Sigmoid colon (tissue), 6 donors: ENCODE measurements at regions not wholly inside any gene's neighbourhood (a gene's known extent, or its start where the extent isn't known, plus 50 kb on each side); places are given as distances from the start of the nearest gene placed in this dataset.

ENCODE experiments used
- DNase-seq: peaks from one replicate; pipeline ENCODE4 v3.0.0-alpha.2; 2019
- H3K27ac ChIP-seq, 4 donors: fragments of 200-600 bp; sonication (generic); one replicate each; pipeline ENCODE4 v1.5.1; 2016 to 2019; ENCODE audit warnings: mild to moderate bottlenecking in 1 of 4
- H3K27me3 ChIP-seq, 3 donors: fragments of 200-600 bp; sonication (generic); one replicate each; pipeline ENCODE4 v1.5.1; 2019; ENCODE audit warnings: mild to moderate bottlenecking in 1 of 3
- H3K36me3 ChIP-seq, 4 donors: fragments of 200-600 bp; sonication (generic); one replicate each; pipeline ENCODE4 v1.5.1; 2016 to 2019
- H3K4me1 ChIP-seq, 4 donors: fragments of 200-600 bp; sonication (generic); one replicate each; pipeline ENCODE4 v1.5.1; 2017 to 2019
- H3K4me3 ChIP-seq, 4 donors: fragments of 200-600 bp; sonication (generic); one replicate each; pipeline ENCODE4 v1.5.1; 2017 to 2019; ENCODE audit warnings: mild to moderate bottlenecking in 2 of 4, moderate library complexity in 1 of 4
- H3K9me3 ChIP-seq, 4 donors: fragments of 200-600 bp in 3 of 4; sonication (generic) in 3 of 4; one replicate each; pipeline versions ENCODE4 v1.5.1 to v1.6.1; 2013 to 2019
- EP300 ChIP-seq, 4 donors: sonication (generic); formaldehyde crosslinking; IDR thresholded peaks; one replicate each; pipeline ENCODE4 v1.6.1; 2017; ENCODE audit warnings: antibody characterized with exemption in 4 of 4
- POLR2A ChIP-seq, 2 donors: fragments of 450-650 bp; IDR thresholded peaks; one replicate each; pipeline ENCODE4 v1.6.1; 2016; ENCODE audit warnings: antibody characterized with exemption in 2 of 2, mild to moderate bottlenecking in 2 of 2, moderate library complexity in 2 of 2
- POLR2AphosphoS5 ChIP-seq, 4 donors: sonication (generic); formaldehyde crosslinking; IDR thresholded peaks; one replicate each; pipeline ENCODE4 v1.6.1; 2017; ENCODE audit warnings: antibody characterized with exemption in 4 of 4
- WGBS, 2 donors: extraction: QIAGEN DNeasy Blood & Tissue Kit; methylation state at CpG; one replicate each; pipeline ENCODE4 v1.1.7; 2013; 5-methylcytosine and 5-hydroxymethylcytosine counted together
- intact Hi-C: fragments of 100-400 bp; cut with DNase I; formaldehyde crosslinking; loops from one replicate; pipeline ENCODE4 v1.15.1; 2023
- TF ChIP-seq, protein P1 (sequence below), 4 experiments: fragments of 450-650 bp in 3 of 4; fragments of 200-600 bp in 1 of 4; IDR thresholded peaks; one replicate each; pipeline ENCODE4 v1.5.1; 2016 to 2019; ENCODE audit warnings: antibody characterized with exemption in 4 of 4, mild to moderate bottlenecking in 3 of 4, moderate library complexity in 2 of 4
- donor health status: healthy with polysubstance abuse.
- donor health status: healthy.

DNA sequence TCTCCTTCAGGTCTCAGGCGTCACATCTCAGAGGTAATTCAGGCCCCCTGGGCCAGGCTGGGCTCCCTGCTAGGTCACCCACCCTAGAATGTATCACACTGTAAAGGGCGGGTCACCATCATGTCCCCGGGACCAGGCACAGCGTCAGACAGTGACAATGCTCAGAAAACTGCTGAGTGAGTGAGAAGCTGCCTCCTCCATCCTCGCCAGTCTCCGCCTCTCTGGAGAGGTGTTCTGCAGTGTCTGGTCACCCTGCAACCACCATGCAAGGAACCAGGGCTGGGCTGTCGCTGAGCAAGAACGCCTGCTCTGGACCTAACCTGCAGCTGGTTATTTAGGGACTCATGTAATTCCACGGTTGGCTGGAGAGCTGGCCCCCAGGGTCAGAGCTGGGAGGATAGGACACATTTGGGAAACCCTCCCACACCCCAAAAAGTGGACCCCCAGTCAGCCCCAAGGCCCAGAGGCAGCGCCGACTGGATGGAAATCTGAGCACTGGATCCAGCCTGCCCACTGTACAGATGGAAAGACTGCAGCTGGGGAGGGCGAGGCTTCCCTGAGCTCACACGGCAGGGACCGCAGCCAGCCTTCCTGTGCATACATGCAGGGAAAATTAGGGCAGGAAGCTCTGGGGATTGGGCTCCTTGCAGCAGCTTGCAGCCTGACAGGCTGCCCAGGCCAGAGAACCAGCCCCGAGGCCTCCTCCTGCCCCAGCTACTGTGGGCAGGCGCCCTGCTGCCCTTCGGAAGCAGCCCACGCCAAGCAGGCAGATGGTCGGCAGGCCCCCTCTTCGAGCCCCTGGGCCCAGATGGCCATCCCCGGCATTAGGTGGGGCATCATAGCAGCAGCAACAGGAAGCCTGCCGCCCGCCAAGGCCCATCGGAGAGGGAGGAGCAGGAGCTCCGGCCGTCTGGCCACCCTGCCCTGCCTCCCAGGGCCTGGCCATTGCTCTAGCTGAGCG lies 105.4 kb upstream of the ZMIZ1 start:
- peak overlapping the region; percentile 12 to 73 (median 66) for H3K27ac ChIP-seq
- WGBS, 2 donors = 87 to 90% methylated on average over 27 of the region's 27 CpGs
- intact Hi-C loops = no loop called here

DNA sequence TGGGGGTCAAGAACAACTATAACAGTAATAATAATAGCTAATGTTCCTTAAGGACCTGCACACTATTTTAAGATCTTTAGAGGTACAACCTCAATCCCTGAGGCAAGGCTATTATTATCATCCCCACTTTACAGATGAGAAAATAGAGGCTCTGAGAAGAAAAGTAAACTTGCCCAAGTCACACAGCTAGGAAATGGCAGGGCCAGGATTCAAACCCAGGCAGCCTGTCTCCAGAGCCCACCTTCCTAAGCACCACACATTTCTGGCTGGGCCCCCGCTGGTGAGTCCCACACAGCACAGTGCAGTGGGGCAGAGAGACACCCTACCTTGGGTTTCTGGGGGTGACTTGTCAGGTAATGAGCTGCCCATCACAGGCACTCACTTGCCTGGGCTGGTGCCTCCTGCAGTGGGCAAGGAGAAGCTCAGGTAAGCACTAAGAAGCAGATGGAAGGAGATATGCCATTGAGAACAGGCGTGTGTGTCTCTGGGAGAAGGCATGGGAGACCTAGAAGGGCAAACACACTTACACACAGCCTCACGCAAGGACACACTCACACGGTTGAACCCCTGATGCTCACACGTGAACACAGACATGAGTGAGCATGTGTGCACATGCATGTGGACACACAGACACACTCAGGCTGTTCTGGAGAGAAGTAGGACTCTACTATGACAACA lies 104.4 kb upstream of the ZMIZ1 start:
- H3K4me1 ChIP-seq = peaks cover 0 to 58% (median 49%) of the 10 kb centered on the region in 4 donors
- intact Hi-C loops = no loop called here
- H3K27me3 ChIP-seq = no peaks in the 10 kb centered on the region
- no peaks in the 10 kb centered on the region for H3K36me3 ChIP-seq
- DNase-seq = no peak
- TF ChIP-seq EP300 (IDR thresholded peaks at IDR 0.05) (no peak), POLR2A (IDR thresholded peaks at IDR 0.05) (no peak), POLR2AphosphoS5 (IDR thresholded peaks at IDR 0.05) (no peak)
- TF ChIP-seq, protein P1, sequence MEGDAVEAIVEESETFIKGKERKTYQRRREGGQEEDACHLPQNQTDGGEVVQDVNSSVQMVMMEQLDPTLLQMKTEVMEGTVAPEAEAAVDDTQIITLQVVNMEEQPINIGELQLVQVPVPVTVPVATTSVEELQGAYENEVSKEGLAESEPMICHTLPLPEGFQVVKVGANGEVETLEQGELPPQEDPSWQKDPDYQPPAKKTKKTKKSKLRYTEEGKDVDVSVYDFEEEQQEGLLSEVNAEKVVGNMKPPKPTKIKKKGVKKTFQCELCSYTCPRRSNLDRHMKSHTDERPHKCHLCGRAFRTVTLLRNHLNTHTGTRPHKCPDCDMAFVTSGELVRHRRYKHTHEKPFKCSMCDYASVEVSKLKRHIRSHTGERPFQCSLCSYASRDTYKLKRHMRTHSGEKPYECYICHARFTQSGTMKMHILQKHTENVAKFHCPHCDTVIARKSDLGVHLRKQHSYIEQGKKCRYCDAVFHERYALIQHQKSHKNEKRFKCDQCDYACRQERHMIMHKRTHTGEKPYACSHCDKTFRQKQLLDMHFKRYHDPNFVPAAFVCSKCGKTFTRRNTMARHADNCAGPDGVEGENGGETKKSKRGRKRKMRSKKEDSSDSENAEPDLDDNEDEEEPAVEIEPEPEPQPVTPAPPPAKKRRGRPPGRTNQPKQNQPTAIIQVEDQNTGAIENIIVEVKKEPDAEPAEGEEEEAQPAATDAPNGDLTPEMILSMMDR (IDR thresholded peaks at IDR 0.05) = no peak
- H3K27ac ChIP-seq = peak overlapping the region in 3 of 4 donors; percentile 48 to 59 (median 58)
- no peaks in the 10 kb centered on the region for H3K9me3 ChIP-seq
- WGBS, 2 donors = 69 to 82% methylated on average over 5 of the region's 5 CpGs
- H3K4me3 ChIP-seq = no peak overlapping the region

More for the DNA sequence above, 105.4 kb upstream of the ZMIZ1 start:
- TF ChIP-seq POLR2AphosphoS5 (IDR thresholded peaks at IDR 0.05) (no peak), POLR2A (IDR thresholded peaks at IDR 0.05) (no peak), EP300 (IDR thresholded peaks at IDR 0.05) (no peak)
- TF ChIP-seq, protein P1 (IDR thresholded peaks at IDR 0.05) = no peak
- no peaks in the 10 kb centered on the region for H3K27me3 ChIP-seq
- H3K9me3 ChIP-seq = no peaks in the 10 kb centered on the region
- no peak overlapping the region for H3K4me3 ChIP-seq
- no peaks in the 10 kb centered on the region for H3K36me3 ChIP-seq
- H3K4me1 ChIP-seq = peaks cover 0 to 48% (median 40%) of the 10 kb centered on the region in 4 donors
- DNase-seq = no peak

DNA sequence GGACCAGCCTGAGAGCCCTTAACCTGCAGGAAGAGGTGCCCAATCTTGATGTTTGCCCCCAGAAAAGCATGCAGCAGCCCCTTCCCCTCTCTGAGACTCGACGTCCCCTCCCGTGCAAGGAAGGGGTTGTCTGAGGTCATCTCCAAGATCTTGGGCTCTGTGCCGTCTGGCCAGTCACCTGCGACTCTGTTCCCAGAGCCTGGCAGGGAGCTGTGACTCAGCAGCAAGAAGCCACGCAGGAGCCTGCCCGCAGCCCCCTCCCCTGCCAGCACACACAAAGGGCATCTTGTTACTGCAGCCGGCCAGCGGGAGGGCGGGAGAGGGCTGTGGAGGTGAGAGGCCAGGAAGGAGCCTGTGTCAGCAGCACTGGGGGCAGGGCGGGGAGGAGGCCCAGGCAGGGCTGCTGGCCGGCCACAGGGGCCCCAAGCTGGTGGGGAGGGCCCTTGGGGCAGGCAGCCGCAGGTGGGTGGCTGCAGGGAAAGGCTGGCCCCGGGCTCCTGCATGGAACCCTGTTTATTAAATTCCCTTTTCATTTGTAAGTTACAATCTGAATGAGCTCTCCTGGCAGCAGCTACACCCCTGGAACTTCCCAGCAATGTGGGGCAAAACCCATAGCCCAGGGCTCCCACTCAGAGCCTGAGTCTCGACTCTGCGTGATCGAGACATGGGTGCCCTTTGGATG lies 103.7 kb upstream of the ZMIZ1 start:
- H3K27me3 ChIP-seq = no peaks in the 10 kb centered on the region
- WGBS, 2 donors = 29 to 47% methylated on average over 17 of the region's 17 CpGs
- peak; percentile 80 for DNase-seq
- no peak overlapping the region for H3K4me3 ChIP-seq
- no peaks in the 10 kb centered on the region for H3K9me3 ChIP-seq
- H3K4me1 ChIP-seq = peaks cover 0 to 57% (median 48%) of the 10 kb centered on the region in 4 donors
- peak in 1 of 4 donors; percentile 47 for TF ChIP-seq POLR2AphosphoS5 (IDR thresholded peaks at IDR 0.05)
- TF ChIP-seq, protein P1 (IDR thresholded peaks at IDR 0.05) = no peak
- H3K27ac ChIP-seq = peak overlapping the region; percentile 7 to 59 (median 53)
- no peaks in the 10 kb centered on the region for H3K36me3 ChIP-seq
- intact Hi-C loops = no loop called here

DNA sequence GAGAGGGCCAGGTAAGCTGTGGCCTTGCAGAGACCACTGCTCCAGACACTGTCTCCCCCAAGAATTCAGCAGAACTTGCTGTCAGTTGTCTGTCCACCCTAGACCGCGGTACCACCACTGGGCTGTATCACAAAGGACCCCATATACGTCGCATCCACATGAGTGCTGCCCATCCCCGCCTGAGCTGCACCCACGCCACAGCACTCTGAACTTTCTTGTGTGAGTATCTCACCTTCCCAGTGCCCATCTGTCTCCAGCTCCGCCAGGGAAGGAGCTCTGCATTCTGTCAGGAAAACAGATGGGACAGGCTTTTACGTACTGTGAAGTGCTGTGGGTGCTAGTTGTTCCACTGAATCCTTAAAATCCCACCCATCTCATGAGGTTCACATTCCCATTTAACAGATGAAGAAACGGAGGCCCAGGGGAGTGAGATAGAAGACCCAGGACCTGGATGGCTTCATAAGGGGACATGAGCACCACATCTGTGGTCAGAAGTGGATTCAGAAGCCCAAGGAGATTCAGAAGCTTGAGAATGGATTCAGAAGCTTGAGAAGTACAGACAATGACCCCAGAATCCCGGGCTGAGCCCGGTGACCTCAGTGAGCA lies 102.5 kb upstream of the ZMIZ1 start:
- peaks cover 0 to 45% (median 38%) of the 10 kb centered on the region in 4 donors for H3K4me1 ChIP-seq

More for the DNA sequence above, 102.5 kb upstream of the ZMIZ1 start:
- Histone ChIP-seq H3K4me3 (no peak overlapping the region), H3K36me3 (no peaks in the 10 kb centered on the region), H3K9me3 (no peaks in the 10 kb centered on the region), H3K27ac (peak overlapping the region in 2 of 4 donors; percentile 13 to 58), H3K27me3 (no peaks in the 10 kb centered on the region)
- DNase-seq = no peak
- WGBS, 2 donors = 93 to 95% methylated on average over 11 of the region's 11 CpGs
- intact Hi-C loops = no loop called here
- TF ChIP-seq POLR2A (IDR thresholded peaks at IDR 0.05) (no peak), POLR2AphosphoS5 (IDR thresholded peaks at IDR 0.05) (peak in 1 of 4 donors; percentile 27), EP300 (IDR thresholded peaks at IDR 0.05) (no peak)
- TF ChIP-seq, protein P1 (IDR thresholded peaks at IDR 0.05) = no peak
